Renal pelvis (tissue), 1 donor: ENCODE measurements at regions not wholly inside any gene's neighbourhood (a gene's known extent, or its start where the extent isn't known, plus 50 kb on each side); places are given as distances from the start of the nearest gene placed in this dataset.

Experiments
- DNase-seq: peaks from one replicate; pipeline ENCODE4 v3.0.0-alpha.2; 2013

DNA sequence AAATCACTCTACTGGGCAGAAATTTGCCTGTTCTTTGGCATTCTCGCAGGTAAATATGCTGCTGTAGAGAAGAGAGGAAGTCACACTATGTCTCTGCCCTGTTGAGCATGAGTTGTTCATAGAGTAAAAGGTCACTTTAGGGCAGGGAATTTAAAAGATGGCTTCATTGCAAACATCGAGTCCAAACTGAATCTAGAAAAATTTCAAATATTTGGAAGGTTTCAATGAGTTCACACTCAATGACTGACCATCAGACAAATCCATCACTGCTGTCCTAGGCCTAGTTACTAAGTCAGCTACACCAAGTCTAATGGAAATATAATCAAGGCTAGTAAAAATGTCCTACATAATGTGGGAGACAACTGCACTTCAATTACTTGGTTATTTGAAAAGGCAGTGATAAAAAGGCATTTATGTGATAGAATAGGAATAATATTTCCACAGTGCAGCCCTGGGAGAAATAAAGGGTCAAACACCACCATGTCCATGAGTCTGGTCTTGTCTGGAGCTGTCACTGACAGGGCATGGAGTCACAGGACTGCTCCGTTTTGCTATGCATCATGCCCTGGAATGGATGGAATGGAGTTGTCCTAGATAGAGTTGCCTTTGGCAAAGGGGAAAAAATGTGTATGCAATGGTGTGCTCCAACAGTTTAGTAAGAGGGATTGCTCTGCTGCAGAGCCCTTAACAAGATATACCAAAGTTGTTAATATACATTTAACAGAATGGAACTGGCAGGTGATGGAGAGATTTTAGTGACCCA is 218.5 kb upstream of the DAPK1 start:
- DNase-seq, result no peak

DNA sequence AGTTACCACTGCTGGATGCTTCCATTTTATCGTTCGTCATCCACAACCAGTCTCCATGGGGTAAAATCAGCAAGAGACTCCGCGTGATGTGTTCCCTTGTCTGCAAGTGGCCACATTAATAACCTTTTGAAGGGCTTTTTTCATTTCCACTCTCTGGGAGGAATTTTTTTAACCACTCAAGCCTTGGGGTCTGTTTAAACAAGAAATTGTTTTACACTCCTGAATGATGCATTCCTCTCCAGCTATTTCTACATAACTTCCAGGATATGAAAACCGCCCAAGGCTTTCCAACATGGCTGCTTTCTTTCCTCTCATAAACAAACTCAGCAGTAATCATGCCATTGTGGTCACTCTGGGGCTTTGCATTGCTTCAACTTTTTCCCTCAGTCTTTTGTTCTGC is 217.2 kb upstream of the DAPK1 start:
- DNase-seq, result no peak

DNA sequence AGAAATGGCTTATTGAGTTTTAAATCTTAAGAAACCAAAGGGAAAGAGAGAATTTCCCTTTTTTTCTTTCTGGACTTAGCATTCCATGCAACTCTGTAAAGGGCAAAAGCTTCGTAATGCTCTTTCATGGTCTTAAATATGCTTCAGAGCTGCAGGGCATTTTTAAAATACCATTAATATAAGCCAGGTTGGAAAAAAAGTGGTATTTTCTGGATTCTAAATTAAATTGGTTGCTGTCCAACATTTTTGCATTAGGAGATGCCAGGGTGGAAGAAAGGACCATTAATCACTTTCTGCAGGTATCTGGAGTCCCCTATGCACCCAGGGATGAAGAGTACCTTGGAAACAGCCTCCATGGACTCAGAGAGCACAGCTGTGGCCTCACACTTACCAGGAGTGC is 215.1 kb upstream of the DAPK1 start:
- DNase-seq, result no peak

DNA sequence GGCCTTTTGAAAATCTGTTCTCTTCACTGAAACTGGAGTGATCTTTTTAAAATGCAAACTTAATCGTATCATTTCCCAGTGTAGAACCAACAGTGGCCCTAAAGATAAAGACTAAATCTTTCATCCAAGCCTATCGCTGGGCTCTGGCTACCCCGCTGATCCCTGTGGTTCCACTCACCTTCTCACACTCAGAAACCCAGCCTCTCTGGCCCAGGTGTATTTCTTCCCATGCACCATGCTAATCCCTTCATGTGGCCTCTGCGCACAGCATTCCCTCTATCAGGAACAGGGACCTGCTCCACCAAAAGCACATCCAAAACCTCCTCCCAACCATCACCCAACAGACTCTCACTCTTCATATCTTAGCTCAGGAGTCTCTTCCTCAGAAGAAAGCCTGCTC is 214.1 kb upstream of the DAPK1 start:
- no peak for DNase-seq

GRCh38 chr9:87285183-87285850 is 212.3 kb upstream of the DAPK1 start:
- no peak for DNase-seq

DNA sequence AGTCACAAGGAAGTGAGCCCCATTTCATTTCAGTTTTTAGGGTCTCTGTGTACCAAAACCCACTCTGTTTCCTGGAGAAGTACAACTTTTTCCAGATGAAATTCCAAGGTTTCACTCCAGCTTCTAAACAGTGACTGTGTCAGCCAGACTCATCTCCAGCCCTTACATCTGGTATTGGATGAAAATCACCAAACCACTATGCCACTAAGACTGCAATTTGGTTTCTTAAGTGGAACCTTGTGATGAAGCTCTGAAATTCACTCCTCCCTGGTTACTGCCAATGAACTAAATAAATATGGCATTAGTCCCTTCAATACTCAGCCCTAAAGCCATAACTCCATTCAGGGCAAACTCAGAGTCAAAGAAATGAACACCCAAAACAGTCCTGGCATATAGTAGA is 211.2 kb upstream of the DAPK1 start:
- no peak for DNase-seq

DNA sequence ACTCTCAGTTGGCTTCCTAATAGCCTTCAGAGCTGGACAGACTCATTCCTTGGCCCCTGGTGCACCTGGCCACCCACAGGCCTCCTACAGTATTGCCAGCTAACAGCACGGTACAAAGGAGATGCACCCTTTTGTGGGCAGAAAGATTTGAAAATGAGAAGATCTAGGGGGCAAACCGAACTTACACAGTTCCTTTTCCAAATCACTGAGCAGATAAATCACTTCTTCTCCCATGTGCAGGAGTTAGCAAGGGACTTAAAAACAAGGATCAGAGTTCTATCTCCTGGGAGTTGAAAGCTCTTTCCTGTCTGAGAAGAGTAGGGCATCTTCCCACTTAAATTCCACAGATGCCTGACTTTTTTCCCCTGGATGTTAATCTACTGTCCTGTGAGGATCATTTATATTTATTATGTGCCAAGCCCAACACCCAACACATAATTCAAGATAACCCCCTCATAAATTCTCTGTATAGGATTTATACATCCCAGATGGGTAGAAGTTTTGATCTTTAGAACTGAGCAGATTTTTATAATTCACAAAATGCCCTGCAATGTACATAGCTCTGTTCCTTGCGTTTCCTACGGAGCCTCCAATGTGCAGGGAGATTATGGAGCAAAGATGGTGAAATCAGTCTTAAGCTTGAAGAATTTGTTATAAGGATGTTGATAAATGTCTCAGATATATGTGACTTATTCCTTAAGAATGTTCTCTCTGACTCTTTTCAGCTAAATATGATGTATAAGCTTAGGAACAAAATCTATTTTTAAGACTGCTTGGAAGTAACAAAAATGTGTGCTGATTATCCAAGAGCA is 207.2 kb upstream of the DAPK1 start:
- DNase-seq, result no peak

DNA sequence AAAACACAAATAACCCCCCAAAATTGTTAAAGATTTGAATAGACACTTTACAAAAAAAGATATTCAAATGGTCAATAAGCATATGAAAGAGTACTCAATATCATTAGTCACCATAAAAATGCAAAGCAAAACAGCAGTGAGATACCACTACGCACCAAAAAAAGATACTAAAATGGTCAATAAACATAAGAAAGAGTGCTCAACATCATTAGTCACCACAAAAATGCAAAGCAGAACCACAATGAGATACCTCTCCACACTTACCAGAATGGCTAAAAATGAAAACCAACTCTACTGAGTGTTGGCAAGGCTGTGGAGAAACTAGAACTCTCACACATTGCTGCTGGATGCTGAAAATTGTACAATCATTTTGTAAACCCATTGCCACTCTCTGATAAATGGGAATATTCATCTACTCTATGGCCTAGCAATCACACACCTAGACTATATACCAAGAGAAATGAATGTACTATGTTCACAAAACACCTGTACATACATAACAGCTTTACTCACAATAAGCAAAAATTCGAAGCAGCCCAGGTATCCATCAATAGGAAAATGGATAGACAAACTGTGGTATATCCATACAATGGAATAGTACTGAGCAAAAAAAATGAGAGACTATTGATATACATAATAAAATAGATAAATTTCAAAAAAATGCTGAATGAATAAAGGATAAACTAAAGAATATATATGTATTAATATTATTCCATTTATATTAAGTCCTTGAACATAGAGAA is 205.0 kb upstream of the DAPK1 start:
- DNase-seq, result no peak

DNA sequence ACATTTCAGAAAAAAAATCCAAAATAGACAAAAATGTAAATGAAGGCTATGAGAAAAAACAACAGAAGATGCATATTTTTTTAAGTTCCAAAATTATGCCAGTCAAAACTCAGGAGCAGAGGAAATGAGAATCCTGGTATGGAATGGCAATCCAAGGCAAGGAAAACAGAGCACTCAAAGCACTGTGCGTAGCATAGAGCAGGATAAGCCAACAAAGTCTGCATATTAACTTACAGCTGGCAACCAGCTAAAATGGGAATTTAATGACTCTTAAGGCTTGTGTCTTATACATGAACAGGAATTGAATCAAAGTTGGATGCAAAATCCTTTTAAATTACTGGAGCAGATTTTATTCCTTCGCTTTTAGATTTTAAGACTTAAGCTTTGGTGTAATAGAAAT is 203.5 kb upstream of the DAPK1 start:
- DNase-seq, result no peak

DNA sequence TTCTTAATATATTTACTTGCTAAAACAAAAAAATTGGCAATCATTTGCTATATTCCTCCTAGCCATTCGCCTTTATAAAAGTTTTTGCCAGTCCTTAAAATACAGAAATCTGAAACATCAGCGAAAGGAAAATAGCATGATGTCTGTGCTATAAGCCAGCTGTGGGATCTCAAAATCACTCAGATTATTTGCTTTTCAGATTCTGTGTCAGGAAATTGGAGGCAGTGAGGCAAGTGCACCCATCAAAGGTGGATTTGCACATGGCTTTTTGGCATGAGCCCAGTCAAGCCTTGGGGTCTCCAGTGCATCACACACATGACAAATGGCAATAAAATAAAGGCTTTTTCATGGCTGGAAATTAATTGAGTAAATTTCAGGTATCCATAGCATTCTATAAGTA is 196.8 kb upstream of the DAPK1 start:
- no peak for DNase-seq

GRCh38 chr9:87301371-87301770 is 196.3 kb upstream of the DAPK1 start:
- DNase-seq, result no peak

DNA sequence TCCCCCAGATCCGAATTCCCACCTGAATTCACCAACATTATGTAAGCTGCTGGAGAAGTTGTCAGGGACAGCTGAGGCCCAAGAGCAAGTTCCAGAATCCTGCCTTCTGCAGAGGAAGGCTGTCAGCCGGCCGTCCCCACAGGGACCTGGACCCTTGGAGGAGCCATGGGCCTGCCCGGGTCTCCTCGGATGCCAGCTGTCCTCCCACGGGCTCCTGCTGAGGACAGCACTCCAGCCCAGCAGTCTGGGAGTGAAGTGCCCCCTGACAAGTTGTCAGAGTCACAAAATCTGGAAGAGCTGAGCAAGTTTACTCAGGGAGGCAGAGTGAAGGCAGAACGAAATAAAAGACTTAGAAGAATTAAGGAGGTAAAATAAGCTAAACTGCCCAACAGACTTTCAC is 192.5 kb upstream of the DAPK1 start:
- DNase-seq, result peak; percentile 29

GRCh38 chr9:87306006-87306405 is 191.7 kb upstream of the DAPK1 start:
- no peak for DNase-seq

- no peak for DNase-seq
Measured at GRCh38 chr9:87307848-87308247, 189.8 kb upstream of the DAPK1 start.

DNA sequence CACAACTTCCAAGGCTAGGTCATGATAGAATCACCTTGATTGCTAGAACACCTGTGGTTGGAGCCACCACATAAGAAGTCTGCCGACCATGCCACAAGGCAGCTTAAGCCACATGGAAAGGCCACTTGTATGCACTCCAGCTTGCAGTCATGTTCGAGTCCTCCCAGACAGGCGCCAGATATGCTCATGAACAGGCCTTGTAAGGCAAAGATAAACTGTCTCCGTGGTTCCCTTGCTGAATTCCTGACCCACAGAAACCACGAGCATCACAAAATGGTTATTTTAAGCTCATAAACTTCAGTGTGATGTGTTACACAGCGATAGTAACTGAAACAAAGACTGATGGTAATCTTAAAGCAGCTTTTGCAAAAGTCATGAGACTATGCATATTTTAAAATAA is 188.4 kb upstream of the DAPK1 start:
- no peak for DNase-seq

GRCh38 chr9:87310827-87311523 is 186.7 kb upstream of the DAPK1 start:
- DNase-seq, result no peak

- no peak for DNase-seq
Measured at GRCh38 chr9:87319656-87320055, 178.0 kb upstream of the DAPK1 start.

DNA sequence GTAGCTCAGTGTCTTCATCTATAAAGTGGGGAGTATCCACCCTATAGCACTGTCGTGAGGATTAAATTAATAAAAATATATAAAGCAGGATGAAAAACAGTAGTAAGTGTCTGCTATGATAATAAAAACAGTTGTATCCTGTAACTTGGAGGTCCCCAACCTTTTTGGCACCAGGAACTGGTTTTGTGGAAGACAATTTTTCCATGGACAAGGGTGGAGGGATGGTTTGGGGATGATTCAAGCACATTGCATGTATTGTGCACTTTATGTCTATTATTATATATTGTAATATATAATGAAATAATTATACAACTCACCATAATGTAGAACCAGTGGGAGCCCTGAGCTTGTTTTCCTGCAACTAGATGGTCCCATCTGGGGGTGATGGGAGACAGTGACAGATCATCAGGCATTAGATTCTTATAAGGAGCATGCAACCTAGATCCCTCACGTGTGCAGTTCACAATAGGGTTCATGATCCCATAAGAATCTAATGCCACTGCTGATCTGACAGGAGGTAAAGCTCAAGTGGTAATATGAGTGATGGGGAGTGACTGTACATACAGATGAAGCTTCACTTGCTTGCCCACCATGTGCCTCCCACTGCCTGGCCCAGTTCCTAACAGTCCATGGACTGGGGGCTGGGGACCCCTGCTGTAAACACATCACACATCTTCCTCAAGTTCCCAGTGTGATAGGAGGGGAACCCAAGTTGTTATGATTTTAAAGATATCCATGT is 177.4 kb upstream of the DAPK1 start:
- DNase-seq, result no peak

GRCh38 chr9:87322840-87323635 is 174.6 kb upstream of the DAPK1 start:
- no peak for DNase-seq

- no peak for DNase-seq
Measured at GRCh38 chr9:87323928-87324327, 173.7 kb upstream of the DAPK1 start.
